ENCODE measurements at regions not wholly inside any gene's neighbourhood (a gene's known extent, or its start where the extent isn't known, plus 50 kb on each side); places are given as distances from the start of the nearest gene placed in this dataset.
"Not testable (repeated sequence)": the region's sequence is repeated elsewhere in the genome, so short reads cannot be mapped to it uniquely, and the experiment has no call there.

- DNase-seq = not testable (repeated sequence)
Measured at GRCh38 chr19:23984911-23985310, 70.2 kb downstream of the ZNF726 start.

- no peak for DNase-seq
Measured at GRCh38 chr19:23986623-23987022, 71.9 kb downstream of the ZNF726 start.

GRCh38 chr19:23991170-23991569 lies 76.5 kb downstream of the ZNF726 start:
- no peak for DNase-seq

- no peak for DNase-seq
Measured at GRCh38 chr19:23992348-23992747, 77.7 kb downstream of the ZNF726 start.

GRCh38 chr19:23993440-23993839 lies 78.8 kb downstream of the ZNF726 start:
- DNase-seq = no peak

- no peak for DNase-seq
Measured at GRCh38 chr19:23996549-23996948, 81.9 kb downstream of the ZNF726 start.

- DNase-seq = no peak
Measured at GRCh38 chr19:23998568-23998967, 83.9 kb downstream of the ZNF726 start.

- no peak for DNase-seq
Measured at GRCh38 chr19:23999821-24000610, 85.3 kb downstream of the ZNF726 start.

GRCh38 chr19:24000656-24001055 lies 86.0 kb downstream of the ZNF726 start:
- DNase-seq = no peak

- DNase-seq = no peak
Measured at GRCh38 chr19:24002256-24002945, 84.6 kb upstream of the ZNF254 start.

- no peak for DNase-seq
Measured at GRCh38 chr19:24003537-24003936, 83.5 kb upstream of the ZNF254 start.

GRCh38 chr19:24004166-24004565 lies 82.8 kb upstream of the ZNF254 start:
- no peak for DNase-seq

GRCh38 chr19:24029941-24030636 lies 56.9 kb upstream of the ZNF254 start:
- DNase-seq = no peak

GRCh38 chr19:24032651-24033050 lies 54.3 kb upstream of the ZNF254 start:
- no peak for DNase-seq

- peak; percentile 59 to 64 for DNase-seq
Measured at GRCh38 chr19:24033301-24033962, 53.6 kb upstream of the ZNF254 start.

- peak in 1 of 2 donors; percentile 16 for DNase-seq
Measured at GRCh38 chr19:24033963-24034342, 53.0 kb upstream of the ZNF254 start.

GRCh38 chr19:24035261-24035880 lies 51.6 kb upstream of the ZNF254 start:
- not testable (repeated sequence) for DNase-seq
